ENCODE measurements at regions not wholly inside any gene's neighbourhood (a gene's known extent, or its start where the extent isn't known, plus 50 kb on each side); places are given as distances from the start of the nearest gene placed in this dataset.
A peak's percentile ranks its signal among the peaks of the same experiment; 100 is the strongest.

DNA sequence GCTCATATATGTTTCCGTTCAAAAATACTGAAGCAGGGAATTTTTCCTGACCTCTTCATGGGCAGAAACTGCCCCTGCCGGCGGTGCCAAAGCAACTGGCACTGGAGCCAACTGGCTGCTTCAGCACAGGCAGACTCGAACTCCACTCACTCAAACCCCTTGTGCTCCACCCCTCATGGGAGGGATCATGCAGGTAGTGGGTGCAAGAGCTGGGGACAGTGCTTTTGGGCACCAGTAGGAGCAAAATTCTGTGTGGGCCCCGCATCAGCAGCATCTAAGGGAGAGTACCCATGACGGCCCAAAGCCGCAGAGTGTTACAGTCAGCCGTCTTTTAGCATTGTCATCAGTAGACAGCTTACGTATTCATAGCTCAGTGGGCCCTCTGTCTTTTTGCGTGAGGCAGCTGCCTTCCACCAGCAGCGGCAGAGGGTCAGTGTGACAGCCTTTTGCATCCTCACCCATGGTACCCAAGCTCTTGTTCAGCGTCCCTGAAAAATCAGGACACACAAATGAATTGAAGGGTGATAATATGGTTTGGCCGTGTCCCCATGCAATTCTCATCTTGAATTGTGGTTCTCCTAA lies 393.8 kb downstream of the SLITRK6 start:
- Mint-ChIP-seq H3K4me3 (no peak overlapping the region), H3K9me3 (peaks cover 3% of the 10 kb centered on the region)
- no peak for ATAC-seq

DNA sequence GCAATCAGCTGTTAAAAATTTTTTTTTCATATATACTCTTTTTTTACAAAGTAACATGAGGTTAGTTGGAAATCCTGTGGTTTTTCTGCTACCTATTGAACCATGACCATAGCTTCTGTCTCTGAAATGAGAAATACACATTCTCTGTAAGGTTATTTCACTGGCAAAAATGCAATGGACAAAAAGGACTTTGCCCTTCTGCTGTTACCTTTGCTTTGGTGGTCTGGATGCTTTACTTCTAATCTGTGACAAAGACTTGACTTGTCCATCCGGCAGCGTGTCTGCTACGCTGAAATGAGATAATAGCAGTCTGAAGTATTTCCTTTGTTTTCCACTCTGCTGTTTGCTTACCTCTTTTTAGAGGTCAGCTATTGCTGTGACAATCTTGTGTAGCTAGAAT lies 412.8 kb downstream of the SLITRK6 start:
- no peak overlapping the region for H3K4me3 Mint-ChIP-seq
- no peaks in the 10 kb centered on the region for H3K4me1 Mint-ChIP-seq
- H3K9me3 Mint-ChIP-seq, result peaks cover 6% of the 10 kb centered on the region
- H3K36me3 Mint-ChIP-seq, result no peaks in the 10 kb centered on the region
- H3K27ac Mint-ChIP-seq, result no peak overlapping the region
- DNase-seq (ENCODE audit: low spot score in 2 of 2) (no peak), ATAC-seq (no peak)

More for the DNA sequence above, 393.8 kb downstream of the SLITRK6 start:
- Mint-ChIP-seq H3K27ac (no peak overlapping the region), H3K36me3 (no peaks in the 10 kb centered on the region), H3K4me1 (no peaks in the 10 kb centered on the region)
- no peak for DNase-seq (ENCODE audit: low spot score in 2 of 2)

DNA sequence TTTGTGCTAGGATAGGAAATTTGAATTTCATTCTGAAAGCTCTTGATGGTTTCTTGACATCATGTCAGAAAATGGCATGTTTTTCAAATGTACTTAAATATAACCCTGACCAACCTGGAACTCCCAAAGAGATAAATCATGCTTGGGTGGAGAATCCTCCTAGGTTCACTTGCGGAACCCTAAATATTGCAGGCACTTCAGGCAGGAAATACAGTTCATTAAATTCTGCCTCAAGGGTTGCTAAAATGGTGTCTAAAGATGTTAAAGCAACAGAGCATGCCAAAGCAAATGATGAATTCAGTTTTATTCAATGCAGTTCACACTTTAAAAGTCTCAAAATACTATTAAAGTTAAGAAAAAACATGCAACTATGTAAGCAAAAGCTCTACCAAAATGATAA lies 415.9 kb downstream of the SLITRK6 start:
- Mint-ChIP-seq H3K36me3 (no peaks in the 10 kb centered on the region), H3K27ac (no peak overlapping the region), H3K4me3 (no peak overlapping the region), H3K9me3 (peaks cover 11% of the 10 kb centered on the region), H3K4me1 (peaks cover 6% of the 10 kb centered on the region)
- ATAC-seq, result no peak
- DNase-seq (ENCODE audit: low spot score in 2 of 2), result no peak

DNA sequence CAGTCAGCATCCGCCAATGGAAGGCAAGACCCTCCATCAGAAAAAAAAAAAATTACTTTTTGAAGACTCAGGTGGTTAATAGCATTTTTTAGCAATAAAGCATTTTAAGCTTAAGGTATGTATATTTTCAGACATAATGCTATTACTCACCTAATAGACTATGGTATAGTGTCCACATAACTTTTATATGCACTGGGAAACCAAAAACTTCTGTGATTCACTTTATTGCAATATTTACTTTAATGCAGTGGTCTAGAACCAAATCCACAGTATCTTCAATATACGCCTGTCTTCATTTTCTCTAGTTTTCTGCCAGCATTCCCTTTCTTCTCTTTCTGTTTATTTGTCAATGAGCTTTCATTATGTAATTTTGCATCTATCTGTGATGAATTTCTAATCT lies 418.1 kb downstream of the SLITRK6 start:
- Mint-ChIP-seq H3K9me3 (peaks cover 6% of the 10 kb centered on the region), H3K4me3 (no peak overlapping the region), H3K36me3 (no peaks in the 10 kb centered on the region), H3K4me1 (peaks cover 6% of the 10 kb centered on the region), H3K27ac (no peak overlapping the region)
- no peak for DNase-seq (ENCODE audit: low spot score in 2 of 2)
- no peak for ATAC-seq

DNA sequence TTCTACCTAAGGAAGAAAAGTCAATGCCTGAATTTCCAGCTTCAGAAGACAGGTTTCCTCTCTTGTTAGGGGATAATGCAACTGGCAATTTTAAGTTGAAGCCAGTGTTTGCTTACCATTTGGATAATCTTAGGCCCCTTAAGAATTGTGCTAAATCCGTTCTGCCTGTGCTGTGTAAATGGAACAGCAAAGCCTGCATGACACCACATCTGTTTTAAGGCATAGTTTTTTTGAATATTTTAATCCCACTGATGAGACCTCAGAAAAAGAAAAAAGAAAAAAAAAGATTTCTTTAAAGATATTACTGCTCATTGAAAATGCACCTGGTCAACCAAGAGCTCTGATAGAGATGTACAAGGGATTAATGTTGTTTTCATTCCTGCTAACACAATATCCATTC lies 419.2 kb downstream of the SLITRK6 start:
- DNase-seq (ENCODE audit: low spot score in 2 of 2) (no peak), ATAC-seq (no peak)
- Mint-ChIP-seq H3K9me3 (peaks cover 6% of the 10 kb centered on the region), H3K27ac (no peak overlapping the region), H3K36me3 (no peaks in the 10 kb centered on the region), H3K4me3 (no peak overlapping the region), H3K4me1 (peaks cover 6% of the 10 kb centered on the region)

DNA sequence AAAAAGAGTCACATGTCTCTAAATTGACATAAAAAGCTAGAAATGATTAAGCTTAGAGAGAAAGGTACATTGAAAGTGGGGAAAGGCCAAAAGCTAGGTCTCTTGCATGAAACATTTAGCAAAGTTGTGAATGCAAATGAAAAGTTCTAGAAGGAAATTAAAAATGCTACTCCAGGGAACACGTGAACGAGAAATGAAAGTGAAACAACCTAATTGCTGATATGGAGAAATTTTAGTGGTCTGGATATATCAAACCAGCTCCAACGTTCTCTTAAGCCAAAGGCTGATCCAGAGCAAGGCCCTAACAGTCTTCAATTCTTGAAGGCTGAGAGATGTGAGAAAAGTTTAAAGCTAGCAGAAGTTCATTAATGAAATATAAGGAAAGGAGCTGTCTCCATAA lies 419.8 kb downstream of the SLITRK6 start:
- ATAC-seq (no peak), DNase-seq (ENCODE audit: low spot score in 2 of 2) (no peak)
- H3K27ac Mint-ChIP-seq, result no peak overlapping the region
- H3K4me3 Mint-ChIP-seq, result peak overlapping the region; percentile 14
- H3K4me1 Mint-ChIP-seq, result peaks cover 6% of the 10 kb centered on the region
- no peaks in the 10 kb centered on the region for H3K36me3 Mint-ChIP-seq
- peaks cover 6% of the 10 kb centered on the region for H3K9me3 Mint-ChIP-seq

DNA sequence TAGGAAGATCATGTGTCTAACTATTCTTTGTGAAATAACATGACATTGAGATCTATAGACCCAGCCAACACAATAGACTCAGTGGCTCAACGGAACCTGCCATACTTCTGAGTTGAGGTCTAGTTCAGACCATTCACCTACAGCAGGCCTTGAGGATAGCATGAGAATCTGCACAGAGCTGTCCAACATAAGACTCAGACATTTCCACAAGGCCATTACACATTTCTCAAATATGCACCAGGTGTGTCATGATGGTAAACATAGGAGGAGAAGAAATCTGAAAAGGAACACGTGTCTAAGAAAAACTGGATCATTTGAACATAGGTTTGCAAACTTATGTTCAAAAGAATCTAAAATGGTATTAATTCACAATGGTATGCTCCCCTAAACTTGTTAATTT lies 421.4 kb downstream of the SLITRK6 start:
- DNase-seq (ENCODE audit: low spot score in 2 of 2), result no peak
- peaks cover 6% of the 10 kb centered on the region for H3K9me3 Mint-ChIP-seq
- peaks cover 6% of the 10 kb centered on the region for H3K4me1 Mint-ChIP-seq
- H3K27ac Mint-ChIP-seq, result no peak overlapping the region
- H3K36me3 Mint-ChIP-seq, result no peaks in the 10 kb centered on the region
- no peak for ATAC-seq
- no peak overlapping the region for H3K4me3 Mint-ChIP-seq

- DNase-seq (ENCODE audit: low spot score in 2 of 2) (no peak), ATAC-seq (no peak)
- Mint-ChIP-seq H3K4me3 (no peak overlapping the region), H3K9me3 (no peaks in the 10 kb centered on the region), H3K36me3 (no peaks in the 10 kb centered on the region), H3K27ac (no peak overlapping the region), H3K4me1 (no peaks in the 10 kb centered on the region)
These were observed 425.9 kb downstream of the SLITRK6 start for GRCh38 chr13:85373322-85373721.

GRCh38 chr13:85371254-85371653 lies 428.0 kb downstream of the SLITRK6 start:
- H3K4me3 Mint-ChIP-seq, result no peak overlapping the region
- no peak for DNase-seq (ENCODE audit: low spot score in 2 of 2)
- H3K9me3 Mint-ChIP-seq, result no peaks in the 10 kb centered on the region
- ATAC-seq, result no peak
- no peaks in the 10 kb centered on the region for H3K36me3 Mint-ChIP-seq
- H3K4me1 Mint-ChIP-seq, result no peaks in the 10 kb centered on the region
- no peak overlapping the region for H3K27ac Mint-ChIP-seq

DNA sequence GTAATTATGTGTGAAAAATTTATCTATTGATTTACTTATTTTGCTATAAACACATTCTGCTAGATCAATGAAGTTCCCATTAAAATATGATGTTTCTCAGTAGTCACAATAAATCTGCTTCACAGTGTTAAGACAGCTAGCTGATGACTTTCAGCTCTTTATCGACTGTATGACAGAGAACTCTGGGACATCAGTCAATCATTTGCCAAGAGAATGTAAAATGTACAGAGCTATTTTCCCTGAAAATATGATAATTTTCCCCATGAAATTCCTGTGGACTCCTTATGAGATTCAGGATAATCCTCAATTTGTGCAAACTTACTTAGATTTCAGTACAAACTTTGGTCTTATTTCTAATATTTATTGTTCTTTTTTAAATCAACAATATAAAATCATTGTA lies 430.5 kb downstream of the SLITRK6 start:
- no peak overlapping the region for H3K27ac Mint-ChIP-seq
- H3K4me1 Mint-ChIP-seq, result no peaks in the 10 kb centered on the region
- ATAC-seq, result no peak
- no peak for DNase-seq (ENCODE audit: low spot score in 2 of 2)
- H3K4me3 Mint-ChIP-seq, result no peak overlapping the region
- H3K9me3 Mint-ChIP-seq, result no peaks in the 10 kb centered on the region
- no peaks in the 10 kb centered on the region for H3K36me3 Mint-ChIP-seq

- no peak for DNase-seq (ENCODE audit: low spot score in 2 of 2)
- Mint-ChIP-seq H3K4me3 (no peak overlapping the region), H3K9me3 (no peaks in the 10 kb centered on the region), H3K27ac (no peak overlapping the region), H3K4me1 (no peaks in the 10 kb centered on the region), H3K36me3 (no peaks in the 10 kb centered on the region)
- ATAC-seq, result no peak
These were observed 431.3 kb downstream of the SLITRK6 start for GRCh38 chr13:85367887-85368286.

GRCh38 chr13:85366759-85367417 lies 432.3 kb downstream of the SLITRK6 start:
- Mint-ChIP-seq H3K36me3 (no peaks in the 10 kb centered on the region), H3K4me1 (no peaks in the 10 kb centered on the region), H3K27ac (no peak overlapping the region), H3K4me3 (no peak overlapping the region), H3K9me3 (no peaks in the 10 kb centered on the region)
- no peak for DNase-seq (ENCODE audit: low spot score in 2 of 2)
- no peak for ATAC-seq

- ATAC-seq (no peak), DNase-seq (ENCODE audit: low spot score in 2 of 2) (no peak)
- no peaks in the 10 kb centered on the region for H3K9me3 Mint-ChIP-seq
- no peak overlapping the region for H3K27ac Mint-ChIP-seq
- no peaks in the 10 kb centered on the region for H3K36me3 Mint-ChIP-seq
- H3K4me3 Mint-ChIP-seq, result no peak overlapping the region
- no peaks in the 10 kb centered on the region for H3K4me1 Mint-ChIP-seq
These were observed 435.7 kb downstream of the SLITRK6 start for GRCh38 chr13:85363504-85363903.

GRCh38 chr13:85362980-85363379 lies 436.2 kb downstream of the SLITRK6 start:
- no peak for ATAC-seq
- no peaks in the 10 kb centered on the region for H3K36me3 Mint-ChIP-seq

DNA sequence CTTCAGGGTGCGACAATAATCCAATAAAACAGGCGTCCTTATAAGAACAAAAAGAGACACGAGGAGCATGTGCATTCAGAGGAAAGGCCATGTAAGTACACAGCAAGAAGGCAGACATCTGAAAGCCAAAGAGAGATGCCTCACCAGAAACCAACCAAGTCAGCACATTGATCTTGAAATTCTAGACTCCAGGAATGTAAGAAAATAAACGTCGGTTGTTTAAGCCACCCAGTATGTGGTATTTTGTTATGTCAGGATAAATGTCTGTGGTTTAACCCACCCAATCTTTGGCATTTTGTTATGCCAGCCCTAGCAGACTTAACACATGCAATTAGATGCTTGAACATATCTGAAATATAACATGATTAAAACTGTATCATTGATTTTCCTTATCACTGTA lies 452.0 kb downstream of the SLITRK6 start:
- ATAC-seq (no peak), DNase-seq (ENCODE audit: low spot score in 2 of 2) (no peak)
- no peak overlapping the region for H3K4me3 Mint-ChIP-seq
- H3K9me3 Mint-ChIP-seq, result peaks cover 18% of the 10 kb centered on the region
- H3K36me3 Mint-ChIP-seq, result no peaks in the 10 kb centered on the region
- no peaks in the 10 kb centered on the region for H3K4me1 Mint-ChIP-seq
- no peak overlapping the region for H3K27ac Mint-ChIP-seq

More at GRCh38 chr13:85362980-85363379, 436.2 kb downstream of the SLITRK6 start:
- Mint-ChIP-seq H3K4me1 (no peaks in the 10 kb centered on the region), H3K4me3 (no peak overlapping the region), H3K9me3 (peaks cover 3% of the 10 kb centered on the region), H3K27ac (no peak overlapping the region)
- no peak for DNase-seq (ENCODE audit: low spot score in 2 of 2)

DNA sequence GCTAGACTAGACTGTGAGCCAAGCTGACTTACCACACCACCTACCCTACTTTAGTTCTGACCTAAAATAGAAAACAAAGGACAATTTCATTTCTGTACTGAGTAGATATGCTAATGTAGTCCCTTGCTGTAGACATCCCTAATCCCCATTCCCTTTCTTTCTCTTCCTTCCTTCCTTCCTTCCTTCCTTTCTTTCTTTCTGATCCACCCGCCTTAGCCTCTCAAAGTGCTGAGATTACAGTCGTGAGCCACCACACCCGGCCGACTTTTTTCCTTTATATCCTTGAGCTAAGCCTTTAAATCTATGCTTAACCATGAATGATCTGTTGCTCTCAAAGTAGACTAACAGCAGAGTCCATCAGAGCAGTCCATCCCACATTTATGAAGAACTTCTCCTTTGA lies 465.0 kb downstream of the SLITRK6 start:
- Mint-ChIP-seq H3K27ac (no peak overlapping the region), H3K4me3 (no peak overlapping the region), H3K9me3 (peaks cover 18% of the 10 kb centered on the region), H3K36me3 (no peaks in the 10 kb centered on the region), H3K4me1 (no peaks in the 10 kb centered on the region)
- DNase-seq (ENCODE audit: low spot score in 2 of 2), result no peak
- ATAC-seq, result no peak
